ENCODE measurements at regions not wholly inside any gene's neighbourhood (a gene's known extent, or its start where the extent isn't known, plus 50 kb on each side); places are given as distances from the start of the nearest gene placed in this dataset.

DNA sequence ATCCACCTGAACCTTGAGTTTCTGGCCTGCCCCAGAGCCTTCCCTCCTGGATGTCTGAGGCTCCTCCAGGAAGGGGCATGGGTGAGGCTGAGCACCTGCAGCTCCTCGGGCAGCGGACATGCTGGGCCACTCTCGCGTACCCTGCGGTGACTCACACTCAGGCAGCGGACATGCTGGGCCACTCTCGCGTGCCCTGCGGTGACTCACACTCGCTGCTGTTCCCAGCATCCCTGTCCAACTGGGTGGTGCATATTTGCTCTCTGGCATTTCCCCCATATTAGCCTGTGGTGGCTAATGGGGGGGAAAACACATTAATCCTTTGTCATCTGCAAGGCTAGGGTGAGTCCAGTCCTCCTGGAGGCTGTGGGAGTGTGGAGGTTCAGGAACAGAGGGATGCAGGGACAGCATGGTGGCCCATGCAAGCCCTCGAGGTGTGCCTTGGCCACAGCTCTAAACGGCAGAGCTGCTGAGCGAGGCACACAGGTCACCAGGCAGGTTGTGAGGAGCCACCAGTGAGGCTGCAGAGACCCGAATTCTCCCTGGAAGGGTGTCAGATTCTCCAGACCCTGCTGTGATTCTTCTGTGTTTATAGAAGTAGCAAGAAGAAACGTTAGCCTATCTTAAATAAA lies 728.1 kb downstream of the BRD1 start:
- H3K27me3 ChIP-seq (ENCODE audit: control insufficient read depth, low read length) = no peaks in the 10 kb centered on the region
- no peaks in the 10 kb centered on the region for H3K79me2 ChIP-seq (ENCODE audit: control insufficient read depth, low read length)
- no peak overlapping the region for H3K4me2 ChIP-seq (ENCODE audit: low read length)
- no peaks in the 10 kb centered on the region for H3K9me2 ChIP-seq (replicated peaks; ENCODE audit: control insufficient read depth, low read length)
- no peak overlapping the region for H3K4me3 ChIP-seq (ENCODE audit: low read length)
- no peaks in the 10 kb centered on the region for H3K9me3 ChIP-seq (ENCODE audit: control insufficient read depth, insufficient read depth, low read length)
- no peaks in the 10 kb centered on the region for H3K36me3 ChIP-seq (ENCODE audit: control insufficient read depth, low read length)
- H4K20me1 ChIP-seq (ENCODE audit: control insufficient read depth, insufficient read depth, low read depth, low read length) = no peaks in the 10 kb centered on the region
- no peaks in the 10 kb centered on the region for H3F3A ChIP-seq (ENCODE audit: control insufficient read depth, insufficient read depth)
- TF ChIP-seq EZH2phosphoT487 (IDR thresholded peaks at IDR 0.05; ENCODE audit: borderline replicate concordance, low read length) = no peak
- TF ChIP-seq CTCF (IDR thresholded peaks at IDR 0.05; ENCODE audit: low read depth, low read length, poor library complexity, severe bottlenecking) = no peak
- no peaks in the 10 kb centered on the region for H3K4me1 ChIP-seq (ENCODE audit: control insufficient read depth, low read length)
- H3K27ac ChIP-seq (ENCODE audit: low read depth, low read length) = no peak overlapping the region

DNA sequence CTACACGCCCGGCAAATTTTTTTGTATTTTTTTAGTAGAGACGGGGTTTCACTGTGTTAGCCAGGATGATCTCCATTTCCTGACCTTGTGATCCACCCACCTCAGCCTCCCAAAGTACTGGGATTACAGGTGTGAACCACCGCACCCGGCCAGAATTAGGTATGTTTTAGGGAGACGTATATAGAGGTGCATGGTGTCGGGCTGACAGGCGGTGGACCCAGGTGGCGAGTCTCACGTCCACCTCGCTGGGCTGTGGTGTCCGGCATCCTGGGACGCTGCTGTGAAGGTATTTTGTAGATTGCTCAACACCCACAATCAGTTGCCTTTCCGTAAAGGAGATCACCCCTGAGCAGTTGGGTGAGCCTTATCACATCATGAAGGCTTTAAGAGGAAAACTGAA lies 728.6 kb downstream of the BRD1 start:
- no peaks in the 10 kb centered on the region for H3K4me1 ChIP-seq (ENCODE audit: control insufficient read depth, low read length)
- H3K36me3 ChIP-seq (ENCODE audit: control insufficient read depth, low read length) = no peaks in the 10 kb centered on the region
- no peaks in the 10 kb centered on the region for H3K9me3 ChIP-seq (ENCODE audit: control insufficient read depth, insufficient read depth, low read length)
- H3K27me3 ChIP-seq (ENCODE audit: control insufficient read depth, low read length) = no peaks in the 10 kb centered on the region
- no peak overlapping the region for H3K4me3 ChIP-seq (ENCODE audit: low read length)
- no peak for TF ChIP-seq EZH2phosphoT487 (IDR thresholded peaks at IDR 0.05; ENCODE audit: borderline replicate concordance, low read length)
- TF ChIP-seq CTCF (IDR thresholded peaks at IDR 0.05; ENCODE audit: low read depth, low read length, poor library complexity, severe bottlenecking) = no peak
- H3K27ac ChIP-seq (ENCODE audit: low read depth, low read length) = no peak overlapping the region
- H3F3A ChIP-seq (ENCODE audit: control insufficient read depth, insufficient read depth) = no peaks in the 10 kb centered on the region
- no peaks in the 10 kb centered on the region for H4K20me1 ChIP-seq (ENCODE audit: control insufficient read depth, insufficient read depth, low read depth, low read length)
- H3K9me2 ChIP-seq (replicated peaks; ENCODE audit: control insufficient read depth, low read length) = no peaks in the 10 kb centered on the region
- no peak overlapping the region for H3K4me2 ChIP-seq (ENCODE audit: low read length)
- no peaks in the 10 kb centered on the region for H3K79me2 ChIP-seq (ENCODE audit: control insufficient read depth, low read length)

- Histone ChIP-seq H3K4me1 (ENCODE audit: control insufficient read depth, low read length) (no peaks in the 10 kb centered on the region), H3K4me3 (ENCODE audit: low read length) (no peak overlapping the region), H3K79me2 (ENCODE audit: control insufficient read depth, low read length) (no peaks in the 10 kb centered on the region), H3K36me3 (ENCODE audit: control insufficient read depth, low read length) (no peaks in the 10 kb centered on the region), H4K20me1 (ENCODE audit: control insufficient read depth, insufficient read depth, low read depth, low read length) (no peaks in the 10 kb centered on the region), H3K9me3 (ENCODE audit: control insufficient read depth, insufficient read depth, low read length) (no peaks in the 10 kb centered on the region), H3F3A (ENCODE audit: control insufficient read depth, insufficient read depth) (no peaks in the 10 kb centered on the region), H3K27ac (ENCODE audit: low read depth, low read length) (no peak overlapping the region), H3K9me2 (replicated peaks; ENCODE audit: control insufficient read depth, low read length) (no peaks in the 10 kb centered on the region), H3K27me3 (ENCODE audit: control insufficient read depth, low read length) (no peaks in the 10 kb centered on the region), H3K4me2 (ENCODE audit: low read length) (no peak overlapping the region)
- TF ChIP-seq EZH2phosphoT487 (IDR thresholded peaks at IDR 0.05; ENCODE audit: borderline replicate concordance, low read length) (no peak), CTCF (IDR thresholded peaks at IDR 0.05; ENCODE audit: low read depth, low read length, poor library complexity, severe bottlenecking) (no peak)
Measured at GRCh38 chr22:49097966-49098365, 729.7 kb downstream of the BRD1 start.
